ENCODE measurements at regions not wholly inside any gene's neighbourhood (a gene's known extent, or its start where the extent isn't known, plus 50 kb on each side); places are given as distances from the start of the nearest gene placed in this dataset.

GRCh38 chr13:85445534-85445933 lies 353.7 kb downstream of the SLITRK6 start:
- DNase-seq, result no peak

- no peak for DNase-seq
These were observed 357.2 kb downstream of the SLITRK6 start for GRCh38 chr13:85441975-85442374.

- no peak for DNase-seq
These were observed 357.9 kb downstream of the SLITRK6 start for GRCh38 chr13:85441364-85441763.

- no peak for DNase-seq
These were observed 363.2 kb downstream of the SLITRK6 start for GRCh38 chr13:85436029-85436428.

- DNase-seq, result no peak
These were observed 364.3 kb downstream of the SLITRK6 start for GRCh38 chr13:85434927-85435326.

GRCh38 chr13:85432881-85433280 lies 366.3 kb downstream of the SLITRK6 start:
- DNase-seq, result no peak

- DNase-seq, result no peak
These were observed 367.5 kb downstream of the SLITRK6 start for GRCh38 chr13:85431720-85432119.

GRCh38 chr13:85430216-85430794 lies 368.9 kb downstream of the SLITRK6 start:
- no peak for DNase-seq

GRCh38 chr13:85427416-85427815 lies 371.8 kb downstream of the SLITRK6 start:
- DNase-seq, result no peak

GRCh38 chr13:85420136-85420535 lies 379.1 kb downstream of the SLITRK6 start:
- DNase-seq, result no peak

- DNase-seq, result no peak
These were observed 379.6 kb downstream of the SLITRK6 start for GRCh38 chr13:85419611-85420010.

GRCh38 chr13:85417807-85418206 lies 381.4 kb downstream of the SLITRK6 start:
- no peak for DNase-seq

- DNase-seq, result no peak
These were observed 385.6 kb downstream of the SLITRK6 start for GRCh38 chr13:85413664-85414063.

- no peak for DNase-seq
These were observed 386.8 kb downstream of the SLITRK6 start for GRCh38 chr13:85412448-85412847.

- DNase-seq, result no peak
These were observed 387.6 kb downstream of the SLITRK6 start for GRCh38 chr13:85411591-85411990.

GRCh38 chr13:85408415-85408814 lies 390.8 kb downstream of the SLITRK6 start:
- DNase-seq, result no peak

- no peak for DNase-seq
These were observed 392.8 kb downstream of the SLITRK6 start for GRCh38 chr13:85406269-85406975.

- DNase-seq, result no peak
These were observed 393.8 kb downstream of the SLITRK6 start for GRCh38 chr13:85405316-85405897.

GRCh38 chr13:85386424-85386823 lies 412.8 kb downstream of the SLITRK6 start:
- DNase-seq, result no peak

- DNase-seq, result no peak
These were observed 415.9 kb downstream of the SLITRK6 start for GRCh38 chr13:85383291-85383690.

- no peak for DNase-seq
These were observed 418.1 kb downstream of the SLITRK6 start for GRCh38 chr13:85381082-85381481.

- no peak for DNase-seq
These were observed 419.2 kb downstream of the SLITRK6 start for GRCh38 chr13:85379991-85380390.

- no peak for DNase-seq
These were observed 419.8 kb downstream of the SLITRK6 start for GRCh38 chr13:85379433-85379832.

- no peak for DNase-seq
These were observed 421.4 kb downstream of the SLITRK6 start for GRCh38 chr13:85377783-85378182.

GRCh38 chr13:85373322-85373721 lies 425.9 kb downstream of the SLITRK6 start:
- no peak for DNase-seq

Measured in activated effector memory CD4-positive, alpha-beta T cell treated with anti-CD3 and anti-CD28 coated beads, Interleukin-2, amount 50 U/mL, for 16 hours (primary cell).